PC-9 (cell line): ENCODE measurements at regions not wholly inside any gene's neighbourhood (a gene's known extent, or its start where the extent isn't known, plus 50 kb on each side); places are given as distances from the start of the nearest gene placed in this dataset.

Experiments
- EZH2 ChIP-seq: fragments of 200-600 bp; sonication (generic); IDR thresholded peaks from 2 replicates; pipeline ENCODE4 v1.8.0; 2017; ENCODE audit warnings: antibody characterized with exemption, low read depth
- TF ChIP-seq, protein P1 (sequence below): fragments of 200-600 bp; sonication (generic); conservative IDR thresholded peaks from 2 replicates; pipeline ENCODE4 v1.6.1; 2017; ENCODE audit warnings: mixed run types, antibody characterized with exemption, mild to moderate bottlenecking, moderate library complexity

DNA sequence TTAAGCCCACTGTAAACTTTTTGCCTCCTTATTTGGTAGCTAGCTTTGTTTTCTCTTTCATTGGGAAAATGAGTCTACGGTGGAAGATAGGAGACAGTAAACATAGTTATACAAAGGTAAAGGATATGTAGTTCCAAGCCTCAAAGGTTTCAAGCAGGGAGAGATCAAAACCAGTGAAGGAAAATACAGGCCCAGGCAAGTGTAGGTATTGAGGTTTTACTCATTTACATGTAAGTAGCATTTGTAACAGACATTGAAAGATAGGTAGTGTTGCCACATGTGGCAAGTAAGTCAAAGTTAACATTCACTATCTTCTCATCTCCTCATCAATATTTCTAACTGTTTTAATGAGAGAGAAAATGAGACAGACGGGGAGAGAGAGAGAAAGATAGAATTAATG is 136.5 kb downstream of the RTL3 start:
- TF ChIP-seq, protein P1, sequence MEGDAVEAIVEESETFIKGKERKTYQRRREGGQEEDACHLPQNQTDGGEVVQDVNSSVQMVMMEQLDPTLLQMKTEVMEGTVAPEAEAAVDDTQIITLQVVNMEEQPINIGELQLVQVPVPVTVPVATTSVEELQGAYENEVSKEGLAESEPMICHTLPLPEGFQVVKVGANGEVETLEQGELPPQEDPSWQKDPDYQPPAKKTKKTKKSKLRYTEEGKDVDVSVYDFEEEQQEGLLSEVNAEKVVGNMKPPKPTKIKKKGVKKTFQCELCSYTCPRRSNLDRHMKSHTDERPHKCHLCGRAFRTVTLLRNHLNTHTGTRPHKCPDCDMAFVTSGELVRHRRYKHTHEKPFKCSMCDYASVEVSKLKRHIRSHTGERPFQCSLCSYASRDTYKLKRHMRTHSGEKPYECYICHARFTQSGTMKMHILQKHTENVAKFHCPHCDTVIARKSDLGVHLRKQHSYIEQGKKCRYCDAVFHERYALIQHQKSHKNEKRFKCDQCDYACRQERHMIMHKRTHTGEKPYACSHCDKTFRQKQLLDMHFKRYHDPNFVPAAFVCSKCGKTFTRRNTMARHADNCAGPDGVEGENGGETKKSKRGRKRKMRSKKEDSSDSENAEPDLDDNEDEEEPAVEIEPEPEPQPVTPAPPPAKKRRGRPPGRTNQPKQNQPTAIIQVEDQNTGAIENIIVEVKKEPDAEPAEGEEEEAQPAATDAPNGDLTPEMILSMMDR = no peak
- TF ChIP-seq EZH2 = no peak
